OCI-LY1 (cell line): ENCODE measurements at regions not wholly inside any gene's neighbourhood (a gene's known extent, or its start where the extent isn't known, plus 50 kb on each side); places are given as distances from the start of the nearest gene placed in this dataset.

Source experiments
- H2AFZ ChIP-seq: fragments of 200-600 bp; sonication (generic), shearing (Covaris generic); 2 replicates; pipeline ENCODE4 v1.6.0; 2014; ENCODE audit warnings: antibody characterized with exemption, mild to moderate bottlenecking, low read length
- H3F3A ChIP-seq: fragments of 200-600 bp; sonication (generic), shearing (Covaris generic); 2 replicates; pipeline ENCODE4 v1.6.0; 2014; ENCODE audit warnings: mild to moderate bottlenecking, antibody characterized with exemption, low read length, moderate library complexity; ENCODE audit not compliant: insufficient read depth
- H3K27ac ChIP-seq: fragments of 200-600 bp; sonication (generic); 2 replicates; pipeline ENCODE4 v1.5.1; 2014; ENCODE audit warnings: low read length, mixed run types, mild to moderate bottlenecking, low read depth; ENCODE audit not compliant: poor library complexity, severe bottlenecking
- H3K27me3 ChIP-seq: fragments of 200-600 bp; sonication (generic); 2 replicates; pipeline ENCODE4 v1.6.0; 2014; ENCODE audit warnings: antibody characterized with exemption, mild to moderate bottlenecking, low read length, moderate library complexity; ENCODE audit not compliant: insufficient read depth
- H3K36me3 ChIP-seq: fragments of 200-600 bp; sonication (generic); 2 replicates; pipeline ENCODE4 v1.6.1; 2014; ENCODE audit warnings: mild to moderate bottlenecking, antibody characterized with exemption, low read length, moderate library complexity, mixed read lengths; ENCODE audit not compliant: insufficient read depth
- H3K4me1 ChIP-seq: fragments of 200-600 bp; sonication (generic); 2 replicates; pipeline ENCODE4 v1.5.1; 2014; ENCODE audit warnings: mild to moderate bottlenecking, low read length, moderate library complexity; ENCODE audit not compliant: insufficient read depth, severe bottlenecking
- H3K4me2 ChIP-seq: fragments of 200-600 bp; sonication (generic), shearing (Covaris generic); 2 replicates; pipeline ENCODE4 v1.6.1; 2014; ENCODE audit warnings: low read length
- H3K4me3 ChIP-seq: fragments of 200-600 bp; sonication (generic); 2 replicates; pipeline ENCODE4 v1.5.1; 2014; ENCODE audit warnings: low read length, low read depth, mild to moderate bottlenecking, mixed read lengths; ENCODE audit not compliant: poor library complexity, severe bottlenecking
- H3K79me2 ChIP-seq: fragments of 200-600 bp; shearing (Covaris generic); 2 replicates; pipeline ENCODE4 v1.6.1; 2016; ENCODE audit warnings: mixed run types, low read length, mixed read lengths; ENCODE audit not compliant: insufficient read depth
- H3K9ac ChIP-seq: fragments of 200-600 bp; sonication (generic), shearing (Covaris generic); 2 replicates; pipeline ENCODE4 v1.6.1; 2014; ENCODE audit warnings: mild to moderate bottlenecking, low read length, mixed read lengths
- H3K9me2 ChIP-seq: fragments of 200-600 bp; sonication (generic), shearing (Covaris generic); 2 replicates; pipeline ENCODE4 v1.6.1; 2014; ENCODE audit warnings: low read depth, mild to moderate bottlenecking, low read length, mixed read lengths
- H3K9me3 ChIP-seq: fragments of 200-600 bp; shearing (Covaris generic); 2 replicates; pipeline ENCODE4 v1.6.1; 2014; ENCODE audit warnings: low read length, mixed read lengths
- H4K20me1 ChIP-seq: fragments of 200-600 bp; sonication (generic), shearing (Covaris generic); 2 replicates; pipeline ENCODE4 v1.6.0; 2016; ENCODE audit warnings: mild to moderate bottlenecking, low read length; ENCODE audit not compliant: insufficient read depth
- CTCF ChIP-seq: fragments of 200-600 bp; sonication (generic), shearing (Covaris generic); IDR thresholded peaks from 2 replicates; pipeline ENCODE4 v1.5.1; 2017; ENCODE audit warnings: mild to moderate bottlenecking, antibody characterized with exemption, low read length, moderate library complexity, mixed read lengths
- EZH2 ChIP-seq: fragments of 200-600 bp; sonication (generic), shearing (Covaris generic); IDR thresholded peaks from 2 replicates; pipeline ENCODE4 v1.8.0; 2017; ENCODE audit warnings: borderline replicate concordance, mixed run types, mild to moderate bottlenecking, antibody characterized with exemption, low read length, moderate library complexity, mixed read lengths

GRCh38 chr3:90043287-90043686, 935.9 kb downstream of the EPHA3 start:
- no peak overlapping the region for H3K9ac ChIP-seq
- no peak overlapping the region for H3K27ac ChIP-seq
- no peak overlapping the region for H2AFZ ChIP-seq
- no peaks in the 10 kb centered on the region for H3K79me2 ChIP-seq
- H3K4me3 ChIP-seq = no peak overlapping the region
- H3K4me2 ChIP-seq = no peak overlapping the region
- TF ChIP-seq EZH2 (no peak), CTCF (no peak)
- H3K9me2 ChIP-seq = no peaks in the 10 kb centered on the region
- no peaks in the 10 kb centered on the region for H3K36me3 ChIP-seq
- H3K9me3 ChIP-seq = no peaks in the 10 kb centered on the region
- no peaks in the 10 kb centered on the region for H4K20me1 ChIP-seq
- no peaks in the 10 kb centered on the region for H3K27me3 ChIP-seq
- H3K4me1 ChIP-seq = no peaks in the 10 kb centered on the region
- no peaks in the 10 kb centered on the region for H3F3A ChIP-seq

- H4K20me1 ChIP-seq = no peaks in the 10 kb centered on the region
- H3K9me3 ChIP-seq = no peaks in the 10 kb centered on the region
- no peak overlapping the region for H3K27ac ChIP-seq
- no peaks in the 10 kb centered on the region for H3F3A ChIP-seq
- H3K27me3 ChIP-seq = no peaks in the 10 kb centered on the region
- H3K36me3 ChIP-seq = no peaks in the 10 kb centered on the region
- H3K4me1 ChIP-seq = no peaks in the 10 kb centered on the region
- no peak overlapping the region for H3K4me3 ChIP-seq
- TF ChIP-seq EZH2 (no peak), CTCF (no peak)
- H3K9ac ChIP-seq = no peak overlapping the region
- no peak overlapping the region for H3K4me2 ChIP-seq
- no peaks in the 10 kb centered on the region for H3K9me2 ChIP-seq
- H3K79me2 ChIP-seq = no peaks in the 10 kb centered on the region
- no peak overlapping the region for H2AFZ ChIP-seq
These were observed 936.8 kb downstream of the EPHA3 start for GRCh38 chr3:90044084-90044816.

- H3K27ac ChIP-seq = no peak overlapping the region
- no peak overlapping the region for H3K4me2 ChIP-seq
- no peaks in the 10 kb centered on the region for H3K27me3 ChIP-seq
- no peaks in the 10 kb centered on the region for H3K9me2 ChIP-seq
- no peak overlapping the region for H2AFZ ChIP-seq
- H3F3A ChIP-seq = no peaks in the 10 kb centered on the region
- H3K4me1 ChIP-seq = no peaks in the 10 kb centered on the region
- no peaks in the 10 kb centered on the region for H3K9me3 ChIP-seq
- no peaks in the 10 kb centered on the region for H3K36me3 ChIP-seq
- no peak overlapping the region for H3K9ac ChIP-seq
- H4K20me1 ChIP-seq = no peaks in the 10 kb centered on the region
- H3K4me3 ChIP-seq = no peak overlapping the region
- H3K79me2 ChIP-seq = no peaks in the 10 kb centered on the region
- TF ChIP-seq EZH2 = no peak
- no peak for TF ChIP-seq CTCF
These were observed 945.1 kb downstream of the EPHA3 start for GRCh38 chr3:90052425-90052950.
